Activated CD4-positive, alpha-beta T cell treated with anti-CD3 and anti-CD28 coated beads for 48 hours (primary cell): ENCODE measurements at regions not wholly inside any gene's neighbourhood (a gene's known extent, or its start where the extent isn't known, plus 50 kb on each side); places are given as distances from the start of the nearest gene placed in this dataset.
"Not testable (repeated sequence)": the region's sequence is repeated elsewhere in the genome, so short reads cannot be mapped to it uniquely, and the experiment has no call there.

ENCODE experiments used
- DNase-seq: peaks from one replicate; pipeline ENCODE4 v3.0.0-alpha.2; 2020

GRCh38 chr1:95627244-95627643, 393.2 kb downstream of the RWDD3 start:
- DNase-seq: no peak

- DNase-seq: no peak
These were observed 397.7 kb downstream of the RWDD3 start for GRCh38 chr1:95631695-95632094.

GRCh38 chr1:95635811-95636210, 401.8 kb downstream of the RWDD3 start:
- DNase-seq: no peak

- DNase-seq: no peak
These were observed 402.9 kb downstream of the RWDD3 start for GRCh38 chr1:95636897-95637296.

- no peak for DNase-seq
These were observed 406.7 kb downstream of the RWDD3 start for GRCh38 chr1:95640746-95641145.

GRCh38 chr1:95641386-95641785, 407.4 kb downstream of the RWDD3 start:
- DNase-seq: no peak

- no peak for DNase-seq
These were observed 408.0 kb downstream of the RWDD3 start for GRCh38 chr1:95642035-95642434.

- no peak for DNase-seq
These were observed 409.1 kb downstream of the RWDD3 start for GRCh38 chr1:95643071-95643470.

GRCh38 chr1:95645126-95645525, 411.1 kb downstream of the RWDD3 start:
- DNase-seq: not testable (repeated sequence)

- DNase-seq: no peak
These were observed 416.6 kb downstream of the RWDD3 start for GRCh38 chr1:95650631-95651030.

- no peak for DNase-seq
These were observed 418.5 kb downstream of the RWDD3 start for GRCh38 chr1:95652423-95652965.

- no peak for DNase-seq
These were observed 419.6 kb downstream of the RWDD3 start for GRCh38 chr1:95653618-95654017.

GRCh38 chr1:95655321-95656020, 421.5 kb downstream of the RWDD3 start:
- DNase-seq: no peak

GRCh38 chr1:95657248-95657647, 423.2 kb downstream of the RWDD3 start:
- no peak for DNase-seq

GRCh38 chr1:95659166-95659565, 425.2 kb downstream of the RWDD3 start:
- DNase-seq: no peak

- no peak for DNase-seq
These were observed 425.6 kb downstream of the RWDD3 start for GRCh38 chr1:95659588-95659987.

GRCh38 chr1:95660736-95661135, 426.7 kb downstream of the RWDD3 start:
- no peak for DNase-seq

- DNase-seq: not testable (repeated sequence)
These were observed 429.5 kb downstream of the RWDD3 start for GRCh38 chr1:95663530-95663929.

GRCh38 chr1:95668165-95668564, 434.2 kb downstream of the RWDD3 start:
- DNase-seq: no peak

GRCh38 chr1:95669638-95670037, 435.6 kb downstream of the RWDD3 start:
- not testable (repeated sequence) for DNase-seq

- DNase-seq: no peak
These were observed 437.1 kb downstream of the RWDD3 start for GRCh38 chr1:95671098-95671497.

- DNase-seq: no peak
These were observed 445.3 kb downstream of the RWDD3 start for GRCh38 chr1:95679262-95679661.

GRCh38 chr1:95685081-95685480, 451.1 kb downstream of the RWDD3 start:
- DNase-seq: no peak

- no peak for DNase-seq
These were observed 452.2 kb downstream of the RWDD3 start for GRCh38 chr1:95686217-95686616.
